Tongue (tissue), 1 donor: ENCODE measurements at regions not wholly inside any gene's neighbourhood (a gene's known extent, or its start where the extent isn't known, plus 50 kb on each side); places are given as distances from the start of the nearest gene placed in this dataset.
"Not testable (repeated sequence)": the region's sequence is repeated elsewhere in the genome, so short reads cannot be mapped to it uniquely, and the experiment has no call there.

ENCODE experiments used
- DNase-seq: peaks from one replicate; pipeline ENCODE4 v3.0.0-alpha.2; 2015

DNA sequence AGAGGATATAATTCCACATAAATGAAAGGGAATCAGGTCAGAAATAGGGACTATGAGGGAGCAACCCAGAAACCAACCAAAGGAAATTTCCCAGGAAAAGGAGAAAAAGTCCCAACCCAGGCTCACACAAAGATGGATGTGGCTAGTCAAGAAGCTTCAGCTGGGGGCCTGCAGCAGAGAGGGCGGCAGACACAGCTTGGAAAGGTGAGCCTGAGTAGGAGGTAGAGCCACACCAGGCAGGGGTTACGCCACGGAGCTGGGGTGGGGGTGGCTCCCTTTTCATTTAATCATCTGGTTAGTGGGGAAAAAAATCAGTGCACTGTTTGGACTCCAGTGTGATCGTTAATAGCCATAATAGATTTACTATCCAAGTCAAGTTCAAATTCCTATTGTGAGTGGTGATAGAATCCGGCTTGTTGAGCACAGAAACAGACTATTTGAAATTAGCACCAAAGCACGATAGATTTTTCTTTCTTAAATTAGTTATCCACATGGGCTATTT is 220.6 kb downstream of the TPBG start:
- no peak for DNase-seq

DNA sequence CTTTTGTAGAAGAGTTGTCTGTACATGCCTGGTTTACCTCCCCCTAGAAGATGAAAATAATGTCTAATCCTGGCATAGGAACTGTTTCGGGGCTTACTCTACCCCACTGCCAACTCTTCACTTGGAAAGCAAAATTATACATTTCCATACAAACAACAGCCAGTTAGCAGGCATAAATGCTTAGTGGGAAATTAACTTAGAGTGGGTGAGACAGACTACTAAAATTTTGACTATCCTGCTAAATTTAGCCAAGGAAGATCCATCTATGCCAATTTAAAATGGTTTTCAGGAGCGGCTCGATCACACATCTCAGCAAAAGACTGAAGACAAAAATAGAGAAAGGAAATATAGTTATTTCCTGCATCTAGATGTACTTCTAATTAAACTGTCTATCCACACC is 221.2 kb downstream of the TPBG start:
- no peak for DNase-seq

DNA sequence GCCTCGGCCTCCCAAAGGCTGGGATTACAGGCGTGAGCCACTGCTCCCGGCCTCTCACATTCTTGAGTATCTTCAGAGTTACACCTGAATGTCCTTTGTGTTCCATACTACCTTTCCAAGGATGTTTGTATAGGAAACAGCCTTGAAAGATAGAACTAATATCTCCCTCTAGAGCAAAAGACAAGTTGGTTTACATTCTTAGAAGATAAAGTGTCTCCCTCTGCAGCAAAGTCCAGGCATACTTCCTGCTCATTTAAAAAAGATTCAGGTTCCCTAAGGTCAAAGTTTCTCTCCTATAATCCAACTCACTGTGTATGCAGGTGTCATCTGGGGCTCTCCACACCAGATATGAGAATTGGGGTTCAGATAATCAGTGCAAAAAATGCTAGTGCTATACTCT is 224.4 kb downstream of the TPBG start:
- DNase-seq, result no peak

DNA sequence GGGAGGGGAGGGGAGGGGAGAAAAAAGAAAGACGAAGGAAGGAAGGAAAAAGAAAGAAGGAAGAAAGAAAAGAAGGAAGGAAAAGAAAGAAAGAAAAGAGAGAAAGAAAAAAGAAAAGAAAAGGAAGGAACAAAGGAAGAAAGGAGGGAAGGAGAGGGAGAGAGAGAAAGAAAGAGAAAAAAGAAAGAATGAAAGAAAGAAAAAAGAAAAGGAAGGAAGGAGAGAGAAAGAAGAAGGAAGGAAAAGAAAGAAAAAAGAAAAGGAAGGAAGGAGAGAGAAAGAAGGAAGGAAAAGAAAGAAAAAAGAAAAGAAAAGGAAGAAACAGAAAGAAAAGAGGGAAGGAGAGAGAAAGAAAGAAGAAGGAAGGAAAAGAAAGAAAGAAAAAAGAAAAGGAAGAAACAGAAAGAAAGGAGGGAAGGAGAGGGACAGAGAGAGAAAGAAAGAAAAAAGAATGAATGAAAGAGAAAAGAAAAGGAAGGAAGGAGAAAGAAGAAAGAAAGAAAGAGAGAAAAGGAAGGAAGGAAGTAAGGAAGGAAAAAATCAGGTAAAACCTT is 225.3 kb downstream of the TPBG start:
- DNase-seq, result no peak

DNA sequence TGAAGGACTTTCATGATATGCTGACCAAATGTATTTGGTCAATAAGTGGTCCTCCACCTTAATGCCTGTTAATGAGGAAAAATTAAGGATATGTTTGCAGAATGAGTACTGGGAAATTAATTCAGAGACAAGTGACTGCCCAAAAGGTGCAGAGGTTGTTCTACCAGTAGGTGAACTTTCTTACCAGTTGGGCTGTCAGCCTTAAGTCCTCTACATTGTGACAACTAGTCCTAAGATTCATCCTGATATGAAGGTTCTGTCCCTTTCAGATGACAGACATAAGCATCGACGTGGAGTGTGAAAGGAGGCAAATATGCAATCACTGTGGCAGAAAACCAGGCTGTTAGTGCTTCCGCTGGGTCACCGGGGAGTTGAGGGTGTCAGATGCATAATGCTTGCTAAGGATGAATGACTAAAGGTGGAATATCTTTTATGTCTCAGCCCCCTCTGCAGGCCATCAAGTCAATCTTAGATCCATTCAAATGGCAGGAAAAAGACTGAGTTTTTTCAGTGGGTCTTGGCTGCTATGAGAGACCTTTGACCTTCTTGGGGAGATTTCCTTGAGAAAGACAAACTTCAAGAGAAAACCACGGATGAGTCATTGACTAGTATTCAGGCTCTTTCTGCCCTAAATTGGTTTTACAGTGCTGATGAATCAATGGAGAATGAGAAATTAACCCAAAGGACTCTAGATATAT is 226.0 kb downstream of the TPBG start:
- no peak for DNase-seq

DNA sequence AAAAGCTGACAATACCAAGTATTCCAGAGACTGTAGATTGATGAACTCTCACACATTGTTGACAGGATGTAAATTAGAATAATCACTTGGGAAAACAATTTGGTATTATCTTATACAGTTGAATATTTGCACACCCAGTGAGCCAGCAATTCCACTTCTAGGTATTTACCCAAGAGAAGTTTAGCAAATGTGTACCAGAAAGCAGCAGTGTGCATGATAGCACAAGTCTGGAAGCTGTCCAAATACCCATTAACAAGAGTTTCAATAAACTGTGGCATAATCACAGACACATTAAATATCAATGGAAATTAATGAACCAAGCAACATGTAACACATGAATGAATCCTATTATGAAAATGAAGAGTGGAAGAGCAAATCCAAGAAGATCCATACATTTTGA is 233.6 kb downstream of the TPBG start:
- no peak for DNase-seq

DNA sequence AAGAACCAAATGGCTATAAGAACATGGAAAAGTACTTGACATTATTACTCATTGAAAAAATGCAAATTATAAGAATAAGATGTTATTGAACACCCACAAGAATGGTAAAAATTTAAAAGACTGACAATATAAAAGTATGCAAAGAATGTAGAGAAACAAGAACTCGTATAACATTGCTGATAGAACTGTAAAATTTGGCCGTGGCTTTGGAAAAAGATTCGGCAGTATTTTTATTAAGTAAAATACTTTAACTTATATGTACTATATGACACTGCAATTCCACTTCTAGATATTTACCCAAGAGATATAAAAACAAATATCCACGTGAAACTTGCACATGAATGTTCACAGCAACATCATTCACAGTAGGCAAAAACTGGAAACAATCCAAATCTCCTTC is 239.2 kb downstream of the TPBG start:
- no peak for DNase-seq

DNA sequence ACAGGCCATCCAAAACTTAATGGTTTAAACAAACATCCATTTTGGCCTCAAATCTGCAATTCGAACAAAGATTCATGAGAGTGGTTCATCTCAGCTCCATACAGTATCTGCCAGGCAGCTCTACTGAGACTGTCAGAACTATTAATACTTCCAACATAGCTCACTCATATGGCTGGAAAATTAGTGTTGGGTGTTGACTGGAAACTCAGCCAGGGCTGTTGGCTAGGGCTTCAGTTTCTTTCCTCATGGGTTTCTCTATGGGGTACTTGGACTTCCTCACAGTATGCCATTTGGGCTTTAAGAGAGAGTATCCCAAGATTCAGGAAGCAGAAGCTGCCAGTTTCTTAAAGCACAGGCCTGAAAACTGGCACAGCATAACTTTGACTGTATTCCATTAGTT is 240.3 kb downstream of the TPBG start:
- DNase-seq, result no peak

DNA sequence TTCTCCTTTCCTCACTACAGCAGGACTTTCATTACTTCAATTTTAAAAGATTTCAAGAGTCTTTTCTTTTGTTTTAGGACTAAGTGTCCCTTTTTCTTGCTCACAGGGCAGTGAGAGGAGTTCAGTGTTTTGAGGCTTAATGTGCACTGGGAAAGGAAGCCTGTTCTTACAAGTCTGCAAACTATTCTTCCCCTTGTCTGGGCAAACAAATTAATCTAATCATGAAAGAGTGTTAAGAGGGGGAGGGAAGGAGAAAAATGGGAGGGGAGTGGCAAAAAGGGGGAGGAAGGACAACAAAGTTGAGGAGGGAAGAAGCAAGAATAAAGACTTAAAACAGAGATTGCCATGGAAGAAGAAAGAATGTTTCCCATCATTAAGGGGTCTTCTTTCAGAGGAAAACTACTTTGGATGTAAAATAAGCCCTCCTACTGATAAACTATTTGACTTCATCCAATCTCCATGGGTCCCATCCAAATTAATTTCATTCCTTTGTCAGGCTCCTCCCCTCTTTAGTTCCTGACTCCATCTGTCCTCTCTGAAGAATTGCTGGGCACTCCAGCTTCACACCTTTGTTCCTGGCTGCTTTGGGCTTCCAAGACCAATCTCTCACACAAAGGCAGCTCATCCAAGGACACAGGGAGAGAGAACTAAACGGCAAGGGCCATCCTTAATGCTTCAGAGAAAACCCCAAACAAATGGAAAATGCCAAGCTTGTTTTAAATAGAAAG is 244.5 kb downstream of the TPBG start:
- no peak for DNase-seq

DNA sequence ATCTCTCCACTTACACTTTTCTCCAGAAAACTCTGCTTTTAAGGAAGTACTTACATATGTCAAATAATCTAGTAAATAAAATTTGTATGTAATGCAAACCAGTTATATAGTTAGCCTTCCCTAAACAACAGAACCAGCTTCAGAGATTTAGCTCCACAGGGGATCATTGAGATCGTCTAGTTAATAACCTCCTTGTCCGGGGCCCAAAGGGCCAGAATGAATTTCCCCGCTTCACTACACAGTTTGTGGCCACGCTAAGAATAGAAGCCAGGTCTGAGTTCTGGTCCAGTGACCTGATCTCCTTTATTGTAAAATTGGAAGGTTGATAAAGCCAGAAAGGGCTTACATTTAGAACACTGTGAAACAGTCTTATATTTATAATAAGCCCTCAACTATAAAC is 245.2 kb downstream of the TPBG start:
- DNase-seq, result no peak

DNA sequence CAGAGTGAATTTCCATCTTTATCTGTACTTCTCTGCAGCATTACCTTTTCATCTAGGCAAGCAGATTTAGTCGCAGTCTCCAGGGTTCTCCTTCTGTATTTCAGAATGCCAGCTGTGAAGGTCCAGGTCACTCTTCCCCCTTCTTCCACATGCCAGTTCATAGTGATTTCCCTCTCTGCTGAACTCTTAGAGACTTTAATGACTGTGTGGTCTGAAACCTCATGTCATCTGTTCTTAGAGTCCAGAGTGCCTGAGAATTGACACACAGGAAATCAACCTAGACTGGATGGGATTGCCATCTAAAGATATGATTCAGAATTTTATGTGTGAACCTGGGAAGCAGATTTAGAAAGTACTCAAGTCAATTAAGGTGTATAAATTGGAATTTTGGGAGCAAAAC is 248.1 kb downstream of the TPBG start:
- DNase-seq, result no peak

DNA sequence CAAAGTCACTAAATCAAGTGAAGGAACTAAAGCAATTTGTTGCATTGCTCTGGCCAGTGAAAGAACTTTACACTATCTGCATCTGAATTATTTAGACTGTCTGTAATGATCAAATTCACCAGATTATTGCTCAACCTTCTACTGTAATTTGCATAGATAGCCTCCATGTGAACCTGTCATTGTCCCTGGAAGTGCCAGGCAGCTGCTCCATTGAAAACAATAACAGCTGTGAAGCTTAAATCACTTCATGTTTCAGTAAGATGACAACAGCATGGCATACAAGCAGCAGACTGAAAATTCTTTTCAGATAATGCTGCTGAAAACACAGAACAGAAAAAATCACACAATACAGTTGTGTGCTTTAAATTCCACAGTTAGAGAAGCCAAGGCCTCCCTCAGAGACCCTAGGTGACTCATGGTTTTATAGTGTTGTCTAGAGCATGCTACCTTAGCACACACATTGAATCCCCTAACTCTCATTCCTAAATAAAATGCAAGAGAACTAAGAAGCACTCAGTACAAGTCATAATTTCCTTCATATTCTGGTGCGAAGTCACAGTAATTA is 248.9 kb downstream of the TPBG start:
- DNase-seq, result peak; percentile 73

DNA sequence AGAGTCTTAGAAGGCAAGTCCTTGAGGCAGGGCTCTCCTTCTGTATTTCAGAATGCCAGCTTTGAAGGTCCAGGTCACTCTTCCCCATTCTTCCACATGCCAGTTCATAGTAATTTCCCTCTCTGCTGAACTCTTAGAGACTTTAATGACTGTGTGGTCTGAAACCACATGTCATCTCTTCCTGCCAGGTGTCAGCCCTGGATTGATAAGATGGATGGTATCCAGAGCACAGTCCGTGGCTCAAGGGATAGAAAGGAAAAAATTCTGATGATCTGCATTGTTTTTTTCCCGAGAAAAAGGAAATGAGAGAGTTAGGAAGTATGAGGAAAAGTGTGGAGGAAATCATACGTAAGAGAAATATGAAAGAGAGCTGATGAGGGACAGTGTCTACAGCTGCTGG is 250.9 kb downstream of the TPBG start:
- no peak for DNase-seq

DNA sequence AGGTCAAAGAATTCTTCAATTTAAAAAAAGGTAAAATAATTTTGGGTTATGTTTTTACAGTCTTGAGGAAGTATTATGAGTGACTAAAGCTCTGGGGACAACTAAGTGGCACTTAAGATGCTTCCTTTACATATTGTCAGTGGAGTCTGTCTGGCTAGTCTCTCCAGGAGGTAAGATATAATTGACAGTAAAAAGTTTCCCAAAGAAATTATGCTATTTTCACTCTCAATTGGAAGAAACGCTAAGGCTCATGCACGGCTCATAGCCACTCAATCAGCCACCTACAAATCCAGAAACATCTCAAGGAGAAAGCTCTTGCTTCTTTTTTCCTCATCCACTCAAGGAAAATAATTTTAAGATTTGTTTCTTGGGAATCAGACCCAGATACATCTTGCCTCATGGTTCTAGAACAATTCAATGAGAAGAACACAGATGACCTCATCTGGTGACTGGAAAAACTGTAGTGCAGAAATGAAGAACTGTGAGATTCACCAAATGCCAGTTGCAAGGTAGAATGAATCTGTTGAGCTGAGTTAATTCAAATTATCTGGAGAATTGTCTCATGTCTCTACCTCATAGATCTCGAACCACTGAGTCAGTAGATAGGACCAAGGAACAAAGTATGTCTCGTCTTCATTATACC is 252.9 kb downstream of the TPBG start:
- DNase-seq, result no peak

DNA sequence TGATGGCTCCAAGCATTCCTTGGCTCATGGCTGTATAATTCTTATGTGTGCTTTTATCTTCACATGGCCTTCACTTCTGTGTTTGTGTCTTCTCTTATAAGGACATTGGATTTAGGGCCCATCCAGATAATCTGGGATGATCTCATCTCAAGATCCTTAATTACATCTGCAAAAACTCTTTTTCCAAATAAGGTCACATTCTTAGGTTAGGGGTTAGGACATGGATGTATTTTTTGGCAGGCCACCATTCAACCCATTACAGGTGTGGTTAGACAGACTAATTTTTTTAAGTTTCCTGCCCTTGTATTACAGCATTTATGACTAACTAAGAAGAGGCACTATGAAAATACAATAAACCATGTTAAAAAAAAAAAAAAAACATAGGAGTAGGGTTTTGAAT is 254.0 kb downstream of the TPBG start:
- no peak for DNase-seq

DNA sequence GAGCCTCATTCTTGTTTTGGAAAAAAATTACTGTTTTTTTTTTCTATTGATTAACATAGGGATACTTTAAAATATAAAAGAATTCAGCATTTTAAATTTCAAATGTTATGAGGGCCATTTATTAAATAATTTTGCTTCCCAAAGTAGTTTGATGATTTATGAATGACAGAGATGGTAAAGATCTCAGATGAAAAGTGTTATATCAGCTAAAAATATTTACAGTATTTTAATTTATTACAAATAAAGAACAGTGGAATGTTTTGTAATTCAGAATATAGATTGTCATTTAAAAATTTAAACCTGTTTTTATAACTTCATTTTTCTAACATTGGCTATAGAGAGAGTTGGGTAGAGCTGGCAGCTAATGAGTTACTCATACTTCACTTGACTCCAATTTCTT is 256.0 kb downstream of the TPBG start:
- DNase-seq, result no peak

DNA sequence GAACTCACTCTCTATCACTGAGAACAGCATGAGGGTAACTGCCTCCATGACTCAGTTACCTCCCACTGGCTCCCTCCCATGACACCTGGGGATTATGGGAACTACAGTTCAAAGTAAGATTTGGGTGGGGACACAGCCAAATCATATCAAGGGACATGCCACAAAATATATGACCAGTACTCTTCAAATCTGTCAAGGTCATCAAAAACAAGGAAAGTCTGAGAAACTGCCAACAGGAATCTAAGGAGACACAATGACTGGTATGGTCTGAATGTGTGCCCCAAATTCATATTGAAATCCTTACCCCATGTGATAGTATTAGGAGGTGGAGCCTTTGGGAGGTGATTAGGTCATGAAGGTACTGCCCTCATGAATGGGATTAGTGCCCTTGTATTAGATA is 258.8 kb downstream of the TPBG start:
- DNase-seq, result no peak

DNA sequence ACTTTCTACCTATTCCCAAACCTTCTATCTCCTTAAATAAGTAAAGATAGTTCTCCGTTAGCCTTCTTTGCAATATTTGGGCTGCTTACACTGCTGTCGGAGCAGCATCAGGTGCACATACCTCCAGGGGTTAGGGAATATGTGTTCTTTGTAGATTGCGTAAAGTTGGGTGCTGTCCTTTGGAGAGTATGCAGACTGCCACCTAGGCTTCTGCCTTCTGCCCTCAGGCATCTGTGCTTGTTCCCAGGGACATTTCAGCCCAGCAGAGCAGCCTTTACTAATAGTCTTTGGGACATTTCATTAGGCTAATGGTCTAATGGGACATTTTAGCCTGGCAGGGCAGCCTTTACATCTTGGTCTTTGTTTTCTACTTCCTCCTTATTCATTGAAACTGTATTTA is 260.6 kb downstream of the TPBG start:
- DNase-seq, result no peak

DNA sequence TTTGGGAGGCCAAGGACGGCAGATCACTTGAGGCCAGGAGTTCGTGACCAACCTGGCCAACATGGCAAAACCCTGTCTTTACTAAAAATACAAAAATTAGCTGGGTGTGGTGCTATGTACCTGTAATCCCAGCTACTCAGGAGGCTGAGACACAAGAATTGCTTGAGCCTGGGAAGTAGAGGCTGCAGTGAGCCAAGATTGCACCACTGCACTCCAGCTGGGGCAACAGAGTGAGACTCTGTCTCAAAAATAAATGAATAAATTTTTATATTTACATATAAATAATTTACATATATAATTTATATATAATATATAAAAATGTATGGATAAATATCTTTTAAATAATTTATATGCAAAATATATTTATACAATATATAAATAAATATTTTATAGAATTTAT is 263.3 kb downstream of the TPBG start:
- not testable (repeated sequence) for DNase-seq

DNA sequence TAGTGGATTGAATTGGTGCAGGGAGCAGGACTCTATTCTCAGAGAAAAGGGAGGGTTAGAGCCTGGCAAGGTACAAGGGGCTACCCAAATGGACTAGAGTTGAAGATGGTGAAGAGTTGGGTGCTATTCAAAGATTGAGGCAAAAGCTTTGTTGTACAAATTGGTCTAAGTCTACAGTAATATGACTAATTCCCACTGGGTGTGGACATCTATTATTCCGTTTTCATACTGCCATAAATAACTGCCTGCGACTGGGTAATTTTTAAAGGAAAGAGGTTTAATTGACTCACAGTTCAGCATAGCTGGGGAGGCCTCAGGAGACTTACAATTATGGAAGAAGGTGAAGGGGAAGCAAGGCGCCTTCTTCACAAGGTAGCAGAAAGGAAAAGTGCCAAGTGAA is 266.3 kb downstream of the TPBG start:
- DNase-seq, result no peak

DNA sequence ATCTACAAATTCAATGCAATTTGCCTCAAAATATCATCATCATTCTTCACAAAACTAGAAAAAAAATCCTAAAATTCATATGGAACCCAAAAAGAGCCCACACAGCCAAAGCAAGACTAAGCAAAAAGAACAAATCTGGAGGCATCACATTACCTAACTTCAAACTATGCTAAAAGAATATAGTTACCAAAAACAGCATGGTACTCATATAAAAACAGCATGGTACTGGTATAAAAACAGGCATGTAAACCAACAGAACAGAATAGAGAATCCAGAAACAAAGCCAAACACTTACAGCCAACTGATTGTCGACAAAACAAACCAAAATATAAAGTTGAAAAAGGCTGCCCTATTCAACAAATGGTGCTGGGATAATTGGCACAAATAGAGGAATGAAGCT is 278.1 kb downstream of the TPBG start:
- DNase-seq, result no peak

DNA sequence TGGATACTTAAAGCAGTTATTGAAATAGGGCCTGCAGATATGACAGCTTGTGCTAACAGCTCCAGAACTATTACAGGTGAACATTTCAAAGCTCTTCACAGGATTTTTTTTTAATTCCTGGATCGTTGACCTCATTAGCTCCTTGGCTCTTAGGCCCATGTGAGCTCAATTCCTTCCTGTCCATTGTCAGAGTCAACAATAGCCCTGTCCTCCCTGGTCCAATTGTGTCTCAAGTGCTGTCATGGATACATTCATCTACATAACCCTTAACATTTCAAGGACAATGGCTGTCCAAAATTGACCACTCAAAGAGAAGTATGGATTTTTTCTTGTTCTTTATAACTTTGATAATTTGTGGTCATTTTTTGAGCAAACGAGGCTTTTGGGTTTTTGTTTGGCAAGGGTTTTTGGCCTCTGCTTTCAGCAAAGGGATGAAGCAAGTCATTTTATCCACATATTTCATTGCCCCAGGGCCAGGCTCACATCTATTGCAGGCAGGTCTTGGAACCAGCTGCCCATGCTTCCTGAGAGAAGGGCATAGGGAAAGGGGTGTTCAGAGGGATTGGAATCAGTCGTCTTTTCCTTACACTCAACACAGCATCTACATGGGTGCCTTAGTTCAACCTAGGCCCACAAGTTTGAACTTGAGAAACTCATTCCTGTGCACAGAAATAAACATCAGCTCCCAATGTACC is 282.1 kb downstream of the TPBG start:
- peak; percentile 2 for DNase-seq
